ENCODE measurements at regions not wholly inside any gene's neighbourhood (a gene's known extent, or its start where the extent isn't known, plus 50 kb on each side); places are given as distances from the start of the nearest gene placed in this dataset.

DNA sequence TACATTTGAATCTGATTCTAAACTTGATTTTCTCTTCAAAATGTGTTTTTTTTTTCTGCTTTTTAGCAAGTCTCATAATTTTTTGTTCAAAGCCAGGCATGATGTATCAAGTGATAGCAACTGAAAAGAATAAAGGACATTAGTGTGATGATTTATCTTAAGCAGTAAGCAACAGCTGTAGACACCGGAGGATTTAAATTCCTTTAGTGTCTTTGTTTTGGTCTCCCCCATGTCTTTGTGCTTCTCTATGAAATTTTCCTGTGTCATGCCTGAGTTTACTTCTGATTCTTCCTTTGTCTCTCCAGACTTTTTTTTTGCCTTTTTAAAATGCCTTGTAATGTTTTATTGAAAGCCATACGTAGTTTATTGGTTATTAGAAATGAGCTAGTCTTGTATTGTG, 934.2 kb upstream of the RAG2 start:
- no peak for TF ChIP-seq POLR2AphosphoS5 (IDR thresholded peaks at IDR 0.05; ENCODE audit: low read depth)
- TF ChIP-seq, protein P1, sequence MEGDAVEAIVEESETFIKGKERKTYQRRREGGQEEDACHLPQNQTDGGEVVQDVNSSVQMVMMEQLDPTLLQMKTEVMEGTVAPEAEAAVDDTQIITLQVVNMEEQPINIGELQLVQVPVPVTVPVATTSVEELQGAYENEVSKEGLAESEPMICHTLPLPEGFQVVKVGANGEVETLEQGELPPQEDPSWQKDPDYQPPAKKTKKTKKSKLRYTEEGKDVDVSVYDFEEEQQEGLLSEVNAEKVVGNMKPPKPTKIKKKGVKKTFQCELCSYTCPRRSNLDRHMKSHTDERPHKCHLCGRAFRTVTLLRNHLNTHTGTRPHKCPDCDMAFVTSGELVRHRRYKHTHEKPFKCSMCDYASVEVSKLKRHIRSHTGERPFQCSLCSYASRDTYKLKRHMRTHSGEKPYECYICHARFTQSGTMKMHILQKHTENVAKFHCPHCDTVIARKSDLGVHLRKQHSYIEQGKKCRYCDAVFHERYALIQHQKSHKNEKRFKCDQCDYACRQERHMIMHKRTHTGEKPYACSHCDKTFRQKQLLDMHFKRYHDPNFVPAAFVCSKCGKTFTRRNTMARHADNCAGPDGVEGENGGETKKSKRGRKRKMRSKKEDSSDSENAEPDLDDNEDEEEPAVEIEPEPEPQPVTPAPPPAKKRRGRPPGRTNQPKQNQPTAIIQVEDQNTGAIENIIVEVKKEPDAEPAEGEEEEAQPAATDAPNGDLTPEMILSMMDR (IDR thresholded peaks at IDR 0.05; ENCODE audit: insufficient read depth, low read length) = no peak
- TF ChIP-seq, protein P2, sequence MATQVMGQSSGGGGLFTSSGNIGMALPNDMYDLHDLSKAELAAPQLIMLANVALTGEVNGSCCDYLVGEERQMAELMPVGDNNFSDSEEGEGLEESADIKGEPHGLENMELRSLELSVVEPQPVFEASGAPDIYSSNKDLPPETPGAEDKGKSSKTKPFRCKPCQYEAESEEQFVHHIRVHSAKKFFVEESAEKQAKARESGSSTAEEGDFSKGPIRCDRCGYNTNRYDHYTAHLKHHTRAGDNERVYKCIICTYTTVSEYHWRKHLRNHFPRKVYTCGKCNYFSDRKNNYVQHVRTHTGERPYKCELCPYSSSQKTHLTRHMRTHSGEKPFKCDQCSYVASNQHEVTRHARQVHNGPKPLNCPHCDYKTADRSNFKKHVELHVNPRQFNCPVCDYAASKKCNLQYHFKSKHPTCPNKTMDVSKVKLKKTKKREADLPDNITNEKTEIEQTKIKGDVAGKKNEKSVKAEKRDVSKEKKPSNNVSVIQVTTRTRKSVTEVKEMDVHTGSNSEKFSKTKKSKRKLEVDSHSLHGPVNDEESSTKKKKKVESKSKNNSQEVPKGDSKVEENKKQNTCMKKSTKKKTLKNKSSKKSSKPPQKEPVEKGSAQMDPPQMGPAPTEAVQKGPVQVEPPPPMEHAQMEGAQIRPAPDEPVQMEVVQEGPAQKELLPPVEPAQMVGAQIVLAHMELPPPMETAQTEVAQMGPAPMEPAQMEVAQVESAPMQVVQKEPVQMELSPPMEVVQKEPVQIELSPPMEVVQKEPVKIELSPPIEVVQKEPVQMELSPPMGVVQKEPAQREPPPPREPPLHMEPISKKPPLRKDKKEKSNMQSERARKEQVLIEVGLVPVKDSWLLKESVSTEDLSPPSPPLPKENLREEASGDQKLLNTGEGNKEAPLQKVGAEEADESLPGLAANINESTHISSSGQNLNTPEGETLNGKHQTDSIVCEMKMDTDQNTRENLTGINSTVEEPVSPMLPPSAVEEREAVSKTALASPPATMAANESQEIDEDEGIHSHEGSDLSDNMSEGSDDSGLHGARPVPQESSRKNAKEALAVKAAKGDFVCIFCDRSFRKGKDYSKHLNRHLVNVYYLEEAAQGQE (IDR thresholded peaks at IDR 0.05; ENCODE audit: insufficient replicate concordance, low read depth) = no peak
- no peak for TF ChIP-seq SPI1 (IDR thresholded peaks at IDR 0.05; ENCODE audit: borderline replicate concordance, low read depth)
- TF ChIP-seq GABPA (IDR thresholded peaks at IDR 0.05; ENCODE audit: low read depth) = no peak
- DNase-seq (ENCODE audit: low read depth in 1 of 2, low spot score in 1 of 2) = no peak
- Histone ChIP-seq H3K27ac (replicated peaks) (no peak overlapping the region), H3K4me3 (replicated peaks; ENCODE audit: insufficient read depth, low read length) (no peak overlapping the region), H3K27me3 (ENCODE audit: insufficient read depth, poor library complexity, severe bottlenecking) (no peaks in the 10 kb centered on the region)

DNA sequence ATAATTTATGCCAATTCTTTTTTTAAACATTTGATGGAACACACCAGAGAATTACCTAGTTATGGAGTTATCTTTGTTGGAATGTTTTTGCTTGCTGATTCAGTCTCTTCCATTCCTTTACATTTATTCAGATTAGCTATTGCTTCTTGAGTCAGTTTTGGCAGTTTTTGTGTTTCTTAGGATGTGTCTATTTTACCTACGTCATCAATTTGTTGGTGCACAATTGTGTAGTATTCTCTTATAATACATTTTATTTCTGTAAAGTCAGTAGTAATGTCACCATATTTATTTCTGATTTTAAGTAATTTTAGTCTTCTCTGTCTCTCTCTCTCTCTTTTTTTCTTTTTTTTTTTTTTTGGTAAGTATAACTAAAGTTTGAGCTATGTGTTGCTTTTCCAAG, 929.5 kb upstream of the RAG2 start:
- no peak for TF ChIP-seq GABPA (IDR thresholded peaks at IDR 0.05; ENCODE audit: low read depth)
- no peak for TF ChIP-seq POLR2AphosphoS5 (IDR thresholded peaks at IDR 0.05; ENCODE audit: low read depth)
- no peak for TF ChIP-seq SPI1 (IDR thresholded peaks at IDR 0.05; ENCODE audit: borderline replicate concordance, low read depth)
- TF ChIP-seq, protein P2 (IDR thresholded peaks at IDR 0.05; ENCODE audit: insufficient replicate concordance, low read depth) = no peak
- TF ChIP-seq, protein P1 (IDR thresholded peaks at IDR 0.05; ENCODE audit: insufficient read depth, low read length) = no peak
- Histone ChIP-seq H3K4me3 (replicated peaks; ENCODE audit: insufficient read depth, low read length) (no peak overlapping the region), H3K27ac (replicated peaks) (no peak overlapping the region), H3K27me3 (ENCODE audit: insufficient read depth, poor library complexity, severe bottlenecking) (no peaks in the 10 kb centered on the region)
- DNase-seq (ENCODE audit: low read depth in 1 of 2, low spot score in 1 of 2) = no peak

DNA sequence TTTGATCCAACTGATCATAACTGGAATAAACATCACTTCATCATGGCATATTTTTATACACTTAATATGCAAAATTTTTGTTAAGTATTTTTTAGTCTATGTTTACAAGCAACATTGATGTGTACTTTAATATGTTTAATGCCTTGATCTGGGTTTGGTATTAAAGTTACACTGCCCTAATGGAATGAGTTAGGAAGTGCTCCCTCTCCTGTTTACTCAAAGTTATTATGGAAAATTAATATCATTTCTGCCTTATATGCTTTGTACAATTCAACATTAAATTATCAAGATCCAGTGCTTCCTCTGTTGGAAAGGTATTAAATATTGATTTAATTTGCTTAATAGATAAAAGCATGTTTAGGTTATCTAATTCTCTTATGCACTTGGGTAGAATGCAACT, 927.3 kb upstream of the RAG2 start:
- TF ChIP-seq GABPA (IDR thresholded peaks at IDR 0.05; ENCODE audit: low read depth) = no peak
- no peak for TF ChIP-seq SPI1 (IDR thresholded peaks at IDR 0.05; ENCODE audit: borderline replicate concordance, low read depth)
- TF ChIP-seq, protein P2 (IDR thresholded peaks at IDR 0.05; ENCODE audit: insufficient replicate concordance, low read depth) = no peak
- no peak for TF ChIP-seq POLR2AphosphoS5 (IDR thresholded peaks at IDR 0.05; ENCODE audit: low read depth)
- TF ChIP-seq, protein P1 (IDR thresholded peaks at IDR 0.05; ENCODE audit: insufficient read depth, low read length) = no peak
- H3K4me3 ChIP-seq (replicated peaks; ENCODE audit: insufficient read depth, low read length) = no peak overlapping the region
- no peaks in the 10 kb centered on the region for H3K27me3 ChIP-seq (ENCODE audit: insufficient read depth, poor library complexity, severe bottlenecking)
- no peak overlapping the region for H3K27ac ChIP-seq (replicated peaks)
- DNase-seq (ENCODE audit: low read depth in 1 of 2, low spot score in 1 of 2) = no peak

All from HL-60 (cell line).